OCI-LY3 (cell line): ENCODE measurements at regions not wholly inside any gene's neighbourhood (a gene's known extent, or its start where the extent isn't known, plus 50 kb on each side); places are given as distances from the start of the nearest gene placed in this dataset.

Experiments used
- H2AFZ ChIP-seq: fragments of 200-600, 300-600 bp; shearing (Covaris generic); 2 replicates; pipeline ENCODE4 v1.6.0; 2014; ENCODE audit warnings: antibody characterized with exemption, low read depth, low read length
- H3K27ac ChIP-seq: fragments of 200-600, 300-600 bp; sonication (generic); 2 replicates; pipeline ENCODE4 v1.5.1; 2014; ENCODE audit warnings: mild to moderate bottlenecking, low read length, moderate library complexity, mixed read lengths
- H3K27me3 ChIP-seq: fragments of 200-600, 300-600 bp; sonication (generic); 2 replicates; pipeline ENCODE4 v1.6.1; 2014; ENCODE audit warnings: low read depth, low read length, mixed read lengths
- H3K36me3 ChIP-seq: fragments of 200-600, 300-600 bp; sonication (generic); replicated peaks from 2 replicates; pipeline ENCODE3; 2014; ENCODE audit warnings: low read depth, low read length, mixed read lengths
- H3K4me1 ChIP-seq: fragments of 300-600, 200-600 bp; sonication (generic); 2 replicates; pipeline ENCODE4 v1.6.1; 2014; ENCODE audit warnings: low read length, mixed read lengths
- H3K4me2 ChIP-seq: fragments of 200-600, 300-600 bp; sonication (generic); 2 replicates; pipeline ENCODE4 v1.6.1; 2014; ENCODE audit warnings: low read length, mixed read lengths
- H3K4me3 ChIP-seq: fragments of 300-600, 200-600 bp; sonication (generic); 2 replicates; pipeline ENCODE4 v1.5.1; 2014; ENCODE audit warnings: antibody characterized with exemption, mild to moderate bottlenecking, low read length, moderate library complexity
- H3K79me2 ChIP-seq: fragments of 300-600, 200-600 bp; shearing (Covaris generic); 2 replicates; pipeline ENCODE4 v1.6.1; 2014; ENCODE audit warnings: mild to moderate bottlenecking, low read length, mixed read lengths
- H3K9ac ChIP-seq: fragments of 300-600, 200-600 bp; shearing (Covaris generic); 2 replicates; pipeline ENCODE4 v1.6.0; 2014; ENCODE audit warnings: mild to moderate bottlenecking, low read length, moderate library complexity
- H3K9me3 ChIP-seq: fragments of 200-600, 300-600 bp; shearing (Covaris generic); 2 replicates; pipeline ENCODE4 v1.6.1; 2014; ENCODE audit warnings: low read length, mixed read lengths; ENCODE audit not compliant: insufficient read depth
- H4K20me1 ChIP-seq: fragments of 200-600, 300-600 bp; sonication (generic); 2 replicates; pipeline ENCODE4 v1.6.1; 2016; ENCODE audit warnings: low read length, mixed read lengths; ENCODE audit not compliant: insufficient read depth
- CTCF ChIP-seq: fragments of 200-600, 300-600 bp; sonication (generic); IDR thresholded peaks from 2 replicates; pipeline ENCODE4 v1.5.1; 2014; ENCODE audit warnings: antibody characterized with exemption, low read length, low read depth
- EZH2phosphoT487 ChIP-seq: fragments of 200-600 bp; shearing (Covaris generic); IDR thresholded peaks from 2 replicates; pipeline ENCODE4 v1.6.1; 2018; ENCODE audit warnings: antibody characterized with exemption, mixed run types, low read depth

GRCh38 chr12:46124848-46125619 lies 134.7 kb upstream of the SCAF11 start:
- no peaks in the 10 kb centered on the region for H3K36me3 ChIP-seq

GRCh38 chr12:46124132-46124847 lies 133.9 kb upstream of the SCAF11 start:
- no peaks in the 10 kb centered on the region for H3K36me3 ChIP-seq
- peak overlapping the region; percentile 72 for H3K9ac ChIP-seq
- peak overlapping the region; percentile 94 for H2AFZ ChIP-seq
- no peaks in the 10 kb centered on the region for H3K9me3 ChIP-seq
- no peaks in the 10 kb centered on the region for H4K20me1 ChIP-seq
- peaks cover 21% of the 10 kb centered on the region for H3K4me1 ChIP-seq
- H3K79me2 ChIP-seq = no peaks in the 10 kb centered on the region
- no peaks in the 10 kb centered on the region for H3K27me3 ChIP-seq
- peak overlapping the region; percentile 95 for H3K4me2 ChIP-seq
- peak overlapping the region; percentile 78 for H3K4me3 ChIP-seq
- H3K27ac ChIP-seq = peak overlapping the region; percentile 86
- no peak for TF ChIP-seq EZH2phosphoT487
- no peak for TF ChIP-seq CTCF

More at GRCh38 chr12:46124848-46125619, 134.7 kb upstream of the SCAF11 start:
- H3K4me1 ChIP-seq = peaks cover 21% of the 10 kb centered on the region
- H3K9me3 ChIP-seq = no peaks in the 10 kb centered on the region
- H3K79me2 ChIP-seq = no peaks in the 10 kb centered on the region
- H4K20me1 ChIP-seq = no peaks in the 10 kb centered on the region
- peak overlapping the region; percentile 78 for H3K4me3 ChIP-seq
- H2AFZ ChIP-seq = peak overlapping the region; percentile 94
- H3K27me3 ChIP-seq = no peaks in the 10 kb centered on the region
- TF ChIP-seq EZH2phosphoT487 (no peak), CTCF (peak; percentile 75)
- peak overlapping the region; percentile 86 for H3K27ac ChIP-seq
- H3K9ac ChIP-seq = peak overlapping the region; percentile 72
- peak overlapping the region; percentile 95 for H3K4me2 ChIP-seq

- Histone ChIP-seq H3K27ac (no peak overlapping the region), H2AFZ (no peak overlapping the region), H3K79me2 (no peaks in the 10 kb centered on the region), H3K4me3 (no peak overlapping the region), H3K36me3 (peaks cover 17% of the 10 kb centered on the region), H3K4me2 (no peak overlapping the region), H3K9me3 (peaks cover 13% of the 10 kb centered on the region; the same call in 1 of the 2 replicates), H3K27me3 (no peaks in the 10 kb centered on the region), H3K9ac (no peak overlapping the region), H3K4me1 (peaks cover 39% of the 10 kb centered on the region), H4K20me1 (no peaks in the 10 kb centered on the region)
- no peak for TF ChIP-seq EZH2phosphoT487
- TF ChIP-seq CTCF = no peak
Measured at GRCh38 chr12:46112364-46112763, 122.0 kb upstream of the SCAF11 start.

GRCh38 chr12:46111715-46112114 lies 121.3 kb upstream of the SCAF11 start:
- no peaks in the 10 kb centered on the region for H3K79me2 ChIP-seq
- no peaks in the 10 kb centered on the region for H4K20me1 ChIP-seq
- H3K27ac ChIP-seq = 0 out of 2 replicates have a peak overlapping the region, but pooled peaks have one; percentile 97
- H3K36me3 ChIP-seq = peaks cover 17% of the 10 kb centered on the region
- H3K4me2 ChIP-seq = no peak overlapping the region
- no peak overlapping the region for H2AFZ ChIP-seq
- no peaks in the 10 kb centered on the region for H3K27me3 ChIP-seq
- H3K9ac ChIP-seq = no peak overlapping the region
- peaks cover 13% of the 10 kb centered on the region; the same call in 1 of the 2 replicates for H3K9me3 ChIP-seq
- peaks cover 45% of the 10 kb centered on the region for H3K4me1 ChIP-seq
- no peak overlapping the region for H3K4me3 ChIP-seq
- no peak for TF ChIP-seq EZH2phosphoT487
- TF ChIP-seq CTCF = no peak
